Endodermal cell (in vitro differentiated cells): ENCODE measurements at regions not wholly inside any gene's neighbourhood (a gene's known extent, or its start where the extent isn't known, plus 50 kb on each side); places are given as distances from the start of the nearest gene placed in this dataset.

Experiments
- DNase-seq: peaks from one replicate; pipeline ENCODE4 v3.0.0-alpha.2; 2017
- H3K27ac ChIP-seq: 2 replicates; pipeline ENCODE4 v1.5.1; 2013; ENCODE audit warnings: mild to moderate bottlenecking, low read depth, low read length, moderate library complexity
- H3K27me3 ChIP-seq: 2 replicates; pipeline ENCODE4 v1.6.1; 2013; ENCODE audit warnings: mild to moderate bottlenecking, low read length, moderate library complexity; ENCODE audit not compliant: insufficient read depth, control insufficient read depth, poor library complexity, severe bottlenecking
- H3K36me3 ChIP-seq: 2 replicates; pipeline ENCODE4 v1.7.0; 2013; ENCODE audit warnings: mild to moderate bottlenecking, low read length, moderate library complexity; ENCODE audit not compliant: control insufficient read depth, insufficient read depth
- H3K4me1 ChIP-seq: one replicate; pipeline ENCODE4 v1.7.0; 2013; ENCODE audit warnings: low read length; ENCODE audit not compliant: control insufficient read depth, insufficient read depth
- H3K4me3 ChIP-seq: 2 replicates; pipeline ENCODE4 v1.5.1; 2013; ENCODE audit warnings: mild to moderate bottlenecking, low read length, moderate library complexity
- H3K9ac ChIP-seq: 2 replicates; pipeline ENCODE4 v1.6.1; 2013; ENCODE audit warnings: mild to moderate bottlenecking, low read length, moderate library complexity; ENCODE audit not compliant: poor library complexity, severe bottlenecking; ENCODE audit errors: extremely low read depth
- H3K9me3 ChIP-seq: 2 replicates; pipeline ENCODE4 v1.6.1; 2013; ENCODE audit warnings: mild to moderate bottlenecking, low read length, moderate library complexity; ENCODE audit not compliant: control insufficient read depth
- H3K27ac Mint-ChIP-seq: 2 replicates; pipeline ENCODE4 v1.8.0; 2020; ENCODE audit warnings: mixed read lengths
- H3K27me3 Mint-ChIP-seq: 2 replicates; pipeline ENCODE4 v1.8.0; 2021; ENCODE audit warnings: mild to moderate bottlenecking, mixed read lengths; ENCODE audit not compliant: insufficient read depth
- H3K36me3 Mint-ChIP-seq: 2 replicates; pipeline ENCODE4 v1.8.0; 2020; ENCODE audit warnings: low read depth, mixed read lengths
- H3K4me1 Mint-ChIP-seq: 2 replicates; pipeline ENCODE4 v1.8.0; 2020; ENCODE audit warnings: mixed read lengths
- H3K4me3 Mint-ChIP-seq: 2 replicates; pipeline ENCODE4 v1.8.0; 2020; ENCODE audit warnings: mild to moderate bottlenecking, moderate library complexity, mixed read lengths
- H3K9me3 Mint-ChIP-seq: 2 replicates; pipeline ENCODE4 v1.8.0; 2020; ENCODE audit warnings: mild to moderate bottlenecking, mixed read lengths
- WGBS, 2 experiments: methylation state at CpG; one replicate each; pipeline versions ENCODE4 v1.1.5 to v1.1.7; 2013; ENCODE audit warnings: missing lambda C conversion rate in 2 of 2, mixed read lengths in 1 of 2; ENCODE audit not compliant: insufficient coverage in 1 of 2, insufficient read length in 1 of 2; 5-methylcytosine and 5-hydroxymethylcytosine counted together
- TF ChIP-seq, protein P1 (sequence below): fragments of 200-600 bp; sonication (generic); conservative IDR thresholded peaks from 2 replicates; pipeline ENCODE4 v1.5.0; 2021; ENCODE audit warnings: antibody characterized with exemption, mild to moderate bottlenecking

DNA sequence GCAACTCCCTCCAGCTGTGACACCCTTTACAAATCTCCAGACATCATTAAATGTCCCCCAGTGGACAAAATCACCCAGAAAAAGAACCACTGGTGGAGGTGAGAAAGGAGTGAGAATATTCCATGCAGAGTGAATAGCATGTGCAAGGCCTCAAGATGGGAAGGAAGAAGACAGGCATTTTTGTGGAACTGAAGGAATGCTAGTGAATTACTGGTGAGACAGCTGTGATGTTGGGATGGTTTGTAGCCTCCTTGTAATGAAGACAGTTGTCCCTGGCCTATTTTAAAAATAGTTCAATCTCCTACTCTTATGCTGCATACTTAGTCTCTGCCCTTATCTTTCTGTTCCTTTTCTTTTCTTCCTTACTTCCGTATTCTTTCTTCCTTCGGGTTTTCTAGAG is 124.9 kb upstream of the RPS23 start:
- H3K4me3 ChIP-seq, result no peak overlapping the region
- no peaks in the 10 kb centered on the region for H3K4me1 ChIP-seq
- Mint-ChIP-seq H3K4me3 (no peak overlapping the region), H3K9me3 (peaks cover 32% of the 10 kb centered on the region), H3K36me3 (no peaks in the 10 kb centered on the region), H3K4me1 (peaks cover 13% of the 10 kb centered on the region), H3K27ac (no peak overlapping the region), H3K27me3 (peaks cover 8% of the 10 kb centered on the region)
- H3K36me3 ChIP-seq, result no peaks in the 10 kb centered on the region
- no peaks in the 10 kb centered on the region for H3K27me3 ChIP-seq
- TF ChIP-seq, protein P1, sequence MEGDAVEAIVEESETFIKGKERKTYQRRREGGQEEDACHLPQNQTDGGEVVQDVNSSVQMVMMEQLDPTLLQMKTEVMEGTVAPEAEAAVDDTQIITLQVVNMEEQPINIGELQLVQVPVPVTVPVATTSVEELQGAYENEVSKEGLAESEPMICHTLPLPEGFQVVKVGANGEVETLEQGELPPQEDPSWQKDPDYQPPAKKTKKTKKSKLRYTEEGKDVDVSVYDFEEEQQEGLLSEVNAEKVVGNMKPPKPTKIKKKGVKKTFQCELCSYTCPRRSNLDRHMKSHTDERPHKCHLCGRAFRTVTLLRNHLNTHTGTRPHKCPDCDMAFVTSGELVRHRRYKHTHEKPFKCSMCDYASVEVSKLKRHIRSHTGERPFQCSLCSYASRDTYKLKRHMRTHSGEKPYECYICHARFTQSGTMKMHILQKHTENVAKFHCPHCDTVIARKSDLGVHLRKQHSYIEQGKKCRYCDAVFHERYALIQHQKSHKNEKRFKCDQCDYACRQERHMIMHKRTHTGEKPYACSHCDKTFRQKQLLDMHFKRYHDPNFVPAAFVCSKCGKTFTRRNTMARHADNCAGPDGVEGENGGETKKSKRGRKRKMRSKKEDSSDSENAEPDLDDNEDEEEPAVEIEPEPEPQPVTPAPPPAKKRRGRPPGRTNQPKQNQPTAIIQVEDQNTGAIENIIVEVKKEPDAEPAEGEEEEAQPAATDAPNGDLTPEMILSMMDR, result no peak
- WGBS, 2 experiments, result 92 to 100% methylated on average over 2 of the region's 2 CpGs
- H3K9ac ChIP-seq, result no peak overlapping the region
- peaks cover 19% of the 10 kb centered on the region for H3K9me3 ChIP-seq
- no peak for DNase-seq
- no peak overlapping the region for H3K27ac ChIP-seq

DNA sequence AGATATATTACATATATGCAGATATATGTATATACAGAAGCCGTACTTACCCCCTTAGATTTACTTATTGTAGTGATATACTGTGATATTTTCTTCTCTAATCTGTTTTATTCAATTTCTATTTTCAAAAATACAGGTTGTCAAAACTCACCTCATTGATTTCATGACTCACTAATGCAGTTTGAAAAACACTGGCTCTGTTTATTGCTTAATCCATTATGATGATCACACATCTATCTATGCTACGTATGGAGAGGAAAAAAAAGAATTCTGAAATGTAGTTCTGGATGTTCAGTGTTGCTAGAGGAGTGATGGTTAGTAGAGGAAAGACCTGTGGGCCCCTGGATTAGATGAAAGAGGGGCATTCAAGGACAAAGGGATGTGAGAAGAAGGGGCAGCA is 121.0 kb upstream of the RPS23 start:
- Mint-ChIP-seq H3K36me3 (no peaks in the 10 kb centered on the region), H3K4me1 (no peaks in the 10 kb centered on the region), H3K27me3 (no peaks in the 10 kb centered on the region), H3K4me3 (no peak overlapping the region), H3K9me3 (peaks cover 7% of the 10 kb centered on the region), H3K27ac (no peak overlapping the region)
- Histone ChIP-seq H3K36me3 (no peaks in the 10 kb centered on the region), H3K9ac (no peak overlapping the region), H3K27ac (no peak overlapping the region), H3K9me3 (peaks cover 7% of the 10 kb centered on the region), H3K27me3 (no peaks in the 10 kb centered on the region), H3K4me1 (no peaks in the 10 kb centered on the region), H3K4me3 (no peak overlapping the region)
- TF ChIP-seq, protein P1, result no peak
- WGBS, 2 experiments, result 100% methylated on average over 1 of the region's 2 CpGs; no CpG with 5 or more reads in 1 of the 2 experiments
- no peak for DNase-seq

DNA sequence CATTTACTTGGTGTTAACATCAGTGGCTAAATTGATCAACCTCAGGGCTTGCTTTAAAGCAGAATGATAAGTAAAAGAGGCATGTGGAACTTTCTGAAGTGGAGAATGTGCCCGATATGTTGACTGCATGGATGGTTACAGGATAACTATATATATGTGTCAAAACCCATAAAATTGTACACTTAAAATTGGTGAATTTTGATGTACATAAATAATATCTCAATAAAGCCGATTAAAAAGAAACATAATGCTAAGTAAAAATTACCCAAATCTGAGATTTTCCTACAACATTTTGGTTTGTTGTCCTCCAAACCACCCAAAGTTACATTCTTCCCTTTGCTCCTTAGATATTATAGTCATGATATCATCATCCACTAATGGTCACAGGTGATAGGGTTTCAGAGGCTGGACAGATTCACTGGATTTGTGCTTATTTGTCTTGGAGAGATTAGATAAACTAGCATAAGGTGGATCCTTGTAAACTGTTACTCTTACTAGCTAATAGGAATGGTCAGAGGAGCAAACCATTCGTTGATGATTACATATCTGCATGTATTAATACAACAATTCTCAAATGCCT is 119.7 kb upstream of the RPS23 start:
- Histone ChIP-seq H3K4me3 (no peak overlapping the region), H3K9ac (no peak overlapping the region)
- WGBS, 2 experiments, result 89 to 100% methylated on average over 1 to 2 of the region's 3 CpGs

More for the DNA sequence above, 119.7 kb upstream of the RPS23 start:
- Histone ChIP-seq H3K9me3 (no peaks in the 10 kb centered on the region), H3K27ac (no peak overlapping the region), H3K36me3 (no peaks in the 10 kb centered on the region), H3K27me3 (no peaks in the 10 kb centered on the region), H3K4me1 (no peaks in the 10 kb centered on the region)
- no peak overlapping the region for H3K27ac Mint-ChIP-seq
- H3K4me1 Mint-ChIP-seq, result no peaks in the 10 kb centered on the region
- H3K4me3 Mint-ChIP-seq, result no peak overlapping the region
- no peaks in the 10 kb centered on the region for H3K27me3 Mint-ChIP-seq
- TF ChIP-seq, protein P1, result no peak
- no peaks in the 10 kb centered on the region for H3K9me3 Mint-ChIP-seq
- no peak for DNase-seq
- H3K36me3 Mint-ChIP-seq, result no peaks in the 10 kb centered on the region
